HepG2 (cell line): ENCODE measurements at regions not wholly inside any gene's neighbourhood (a gene's known extent, or its start where the extent isn't known, plus 50 kb on each side); places are given as distances from the start of the nearest gene placed in this dataset.

Experiments
- ATAC-seq: fragments of 200-7000 bp; cut with Tn5 transposase; 3 replicates; pipeline ENCODE4 v1.9.1; 2020; ENCODE audit warnings: mild to moderate bottlenecking, moderate library complexity
- BruUV-seq: library from RNA; stranded (reverse); fragments of 400-500 nt; replicated peaks from 2 replicates; lab custom pipeline; 2021; lab: Mats Ljungman, UMichigan
- CTCF ChIA-PET: fragments of 300-600 bp; formaldehyde crosslinking; extraction: SDS; loops from one replicate; lab custom pipeline; 2021; ENCODE audit warnings: low total read pairs, inconsistent platforms, low intra/inter-chr PET ratio; lab: Yijun Ruan, JAX
- POLR2A ChIA-PET: fragments of 350-600 bp; sonication (Branson Sonifier 250); formaldehyde crosslinking; loops from one replicate; lab custom pipeline; 2020; ENCODE audit warnings: antibody characterized with exemption, inconsistent platforms; lab: Yijun Ruan, JAX
- DNase-seq: peaks from one replicate; pipeline ENCODE4 v3.0.0-alpha.2; 2015; ENCODE audit warnings: low spot score
- FAIRE-seq: peaks from 3 replicates; lab custom pipeline; 2011; peaks lifted over from hg19 to GRCh38; lab: Jason Lieb, UNC
- H2AFZ ChIP-seq: one replicate; pipeline ENCODE4 v1.6.1; 2011; ENCODE audit warnings: low read length, inconsistent platforms
- H3K27ac ChIP-seq: fragments of 300-600 bp; 3 replicates; pipeline ENCODE4 v1.8.0; 2011; ENCODE audit warnings: mixed run types, mild to moderate bottlenecking, mixed read lengths, low read length, inconsistent platforms; ENCODE audit not compliant: insufficient read depth; ENCODE audit errors: extremely low read length
- H3K27me3 ChIP-seq, 2 experiments: fragments of 200-600 bp in 1 of 2; 2 replicates in 1 of 2; 3 replicates in 1 of 2; pipeline versions ENCODE4 v1.6.0 to v1.8.0; 2011; ENCODE audit warnings: low read length in 2 of 2, mild to moderate bottlenecking in 2 of 2, moderate library complexity in 2 of 2, inconsistent platforms in 1 of 2; ENCODE audit not compliant: insufficient read depth in 2 of 2, control insufficient read depth in 1 of 2
- H3K36me3 ChIP-seq, 2 experiments: fragments of 200-600 bp in 1 of 2; replicated peaks in 1 of 2; 2 replicates in 1 of 2; 3 replicates in 1 of 2; pipeline versions ENCODE4 v1.5.1 to v1.8.0; 2011; ENCODE audit warnings: low read length in 2 of 2, inconsistent platforms in 1 of 2; ENCODE audit not compliant: insufficient read depth in 2 of 2, control insufficient read depth in 1 of 2
- H3K4me1 ChIP-seq: 2 replicates; pipeline ENCODE4 v1.5.1; 2012; ENCODE audit warnings: low read length, inconsistent platforms; ENCODE audit not compliant: insufficient read depth
- H3K4me2 ChIP-seq: 2 replicates; pipeline ENCODE4 v1.6.0; 2011; ENCODE audit warnings: low read depth, low read length, inconsistent platforms
- H3K4me3 ChIP-seq, 3 experiments: fragments of 200-600 bp in 1 of 3; sonication (generic), shearing (Covaris generic) in 1 of 3; replicated peaks in 1 of 3; 2 replicates each; pipeline ENCODE4 v1.5.1; 2011 to 2016; ENCODE audit warnings: low read length in 3 of 3, inconsistent platforms in 2 of 3, low read depth in 2 of 3, mild to moderate bottlenecking in 2 of 3, control low read depth in 1 of 3, mixed read lengths in 1 of 3; ENCODE audit not compliant: insufficient read depth in 1 of 3
- H3K79me2 ChIP-seq: one replicate; pipeline ENCODE4 v1.6.1; 2011; ENCODE audit warnings: low read length, inconsistent platforms; ENCODE audit not compliant: insufficient read depth
- H3K9ac ChIP-seq: 2 replicates; pipeline ENCODE4 v1.6.0; 2011; ENCODE audit warnings: mild to moderate bottlenecking, low read depth, low read length, inconsistent platforms; ENCODE audit not compliant: insufficient read depth
- H3K9me3 ChIP-seq: 2 replicates; pipeline ENCODE4 v1.5.1; 2012; ENCODE audit warnings: mild to moderate bottlenecking, low read length
- H4K20me1 ChIP-seq: 2 replicates; pipeline ENCODE4 v1.6.0; 2011; ENCODE audit warnings: inconsistent platforms, mild to moderate bottlenecking, low read length, moderate library complexity; ENCODE audit not compliant: insufficient read depth
- CAMTA2 ChIP-seq: sonication (generic); formaldehyde crosslinking; IDR thresholded peaks from 2 replicates; pipeline ENCODE4 v1.4.0; 2020; ENCODE audit warnings: mild to moderate bottlenecking, missing genetic modification reagents, borderline replicate concordance
- HDAC6 ChIP-seq: fragments of 200-600 bp; sonication (generic); IDR thresholded peaks from 2 replicates; pipeline ENCODE4 v1.7.0; 2017; ENCODE audit warnings: mild to moderate bottlenecking, antibody characterized with exemption, low read length, low read depth
- HOMEZ ChIP-seq: IDR thresholded peaks from 2 replicates; pipeline ENCODE4 v1.6.1; 2016; ENCODE audit warnings: low read depth
- MLX ChIP-seq: IDR thresholded peaks from 2 replicates; pipeline ENCODE4 v1.6.1; 2016
- ZBTB38 ChIP-seq: sonication (generic); formaldehyde crosslinking; IDR thresholded peaks from 2 replicates; pipeline ENCODE4 v1.5.1; 2020; ENCODE audit warnings: mild to moderate bottlenecking, missing genetic modification reagents
- ZFP36L1 ChIP-seq: sonication (generic); formaldehyde crosslinking; IDR thresholded peaks from 2 replicates; pipeline ENCODE4 v1.8.0; 2022; ENCODE audit warnings: mild to moderate bottlenecking, missing genetic modification reagents, moderate library complexity
- ZFP41 ChIP-seq: sonication (generic); formaldehyde crosslinking; IDR thresholded peaks from 2 replicates; pipeline ENCODE4 v1.4.0; 2020; ENCODE audit warnings: mild to moderate bottlenecking, missing genetic modification reagents, borderline replicate concordance
- ZNF142 ChIP-seq: sonication (generic); formaldehyde crosslinking; IDR thresholded peaks from 2 replicates; pipeline ENCODE4 v1.4.0; 2020; ENCODE audit warnings: missing genetic modification reagents
- ZNF180 ChIP-seq: sonication (generic); formaldehyde crosslinking; IDR thresholded peaks from 2 replicates; pipeline ENCODE4 v1.4.0; 2020; ENCODE audit warnings: low read depth, missing genetic modification reagents, borderline replicate concordance
- ZNF678 ChIP-seq: sonication (generic); formaldehyde crosslinking; IDR thresholded peaks from 2 replicates; pipeline ENCODE4 v1.4.0; 2020; ENCODE audit warnings: mild to moderate bottlenecking, missing genetic modification reagents
- WGBS: methylation state at CpG from one replicate; pipeline ENCODE4 v1.1.6; 2017; ENCODE audit warnings: low lambda C conversion rate; 5-methylcytosine and 5-hydroxymethylcytosine counted together
- in situ Hi-C: cut with HindIII; loops from 2 replicates; pipeline ENCODE4 v1.10.0; 2017; ENCODE audit warnings: low pct_unique_long_range_greater_than_20kb; ENCODE audit not compliant: extremely low pct_ligation_motif_present
- intact Hi-C: fragments of 100-400 bp; cut with micrococcal nuclease; formaldehyde crosslinking; loops from one replicate; pipeline ENCODE4 v1.10.0; 2022; ENCODE audit not compliant: unreplicated experiment

GRCh38 chr18:10009321-10010144 is 95.7 kb downstream of the VAPA start:
- Histone ChIP-seq H4K20me1 (no peaks in the 10 kb centered on the region), H3K36me3 (no peaks in the 10 kb centered on the region), H3K27ac (no peak overlapping the region), H3K9me3 (no peaks in the 10 kb centered on the region), H3K79me2 (no peaks in the 10 kb centered on the region), H3K4me2 (no peak overlapping the region), H2AFZ (no peak overlapping the region), H3K27me3 (peaks cover 0 to 10% of the 10 kb centered on the region in 2 experiments; a peak in 1 of 5 replicates), H3K4me3 (no peak overlapping the region), H3K4me1 (no peaks in the 10 kb centered on the region), H3K9ac (no peak overlapping the region)
- ChIA-PET POLR2A (no interaction called here), CTCF (no interaction called here)
- intact Hi-C loops: loop anchor here (10.0 kb wide), 1 partner anchor 1115 kb away; no protein-coding TSS in a partner anchor
- ATAC-seq: no peak
- no peak for FAIRE-seq
- DNase-seq: no peak
- TF ChIP-seq ZNF180 (CRISPR knock-in tag) (no peak), CAMTA2 (CRISPR knock-in tag) (no peak), ZNF678 (CRISPR knock-in tag) (no peak), ZFP41 (CRISPR knock-in tag) (no peak), MLX (CRISPR knock-in tag) (no peak), ZBTB38 (no peak), HDAC6 (no peak), ZNF142 (CRISPR knock-in tag) (no peak), HOMEZ (CRISPR knock-in tag) (no peak), ZFP36L1 (no peak)
- no TSS peak for BruUV-seq
- 61% methylated on average over 14 of the region's 28 CpGs for WGBS
- in situ Hi-C loops: no loop called here
